NCI-H2107 treated with DMSO at 0.1 percent for 48 hours (cell line): ENCODE measurements at regions not wholly inside any gene's neighbourhood (a gene's known extent, or its start where the extent isn't known, plus 50 kb on each side); places are given as distances from the start of the nearest gene placed in this dataset.
"Not testable (repeated sequence)": the region's sequence is repeated elsewhere in the genome, so short reads cannot be mapped to it uniquely, and the experiment has no call there.

Experiments used
- DNase-seq: peaks from one replicate; lab custom pipeline; 2025; ENCODE audit not compliant: unreplicated experiment; lab: John Stamatoyannopoulos, UW

DNA sequence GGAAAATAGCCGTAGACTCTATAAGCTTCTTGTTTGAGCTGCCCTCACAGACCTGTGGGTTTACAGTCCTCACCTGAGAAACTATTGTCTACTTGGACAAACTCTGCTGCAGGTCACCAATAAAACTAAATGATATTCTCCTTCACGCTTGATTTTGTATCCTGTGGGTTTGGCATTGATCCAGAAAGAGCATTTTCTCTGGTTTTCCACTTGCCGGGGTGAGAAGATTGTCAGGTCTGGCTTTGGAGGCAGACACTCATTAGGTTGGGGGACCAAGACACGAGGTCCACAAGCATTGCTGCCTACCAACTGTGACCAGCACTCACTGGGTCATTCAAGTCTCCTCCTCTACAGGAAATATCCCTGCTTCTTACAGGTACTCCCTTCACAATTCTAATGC, 68.5 kb downstream of the CDC14C start:
- no peak for DNase-seq

DNA sequence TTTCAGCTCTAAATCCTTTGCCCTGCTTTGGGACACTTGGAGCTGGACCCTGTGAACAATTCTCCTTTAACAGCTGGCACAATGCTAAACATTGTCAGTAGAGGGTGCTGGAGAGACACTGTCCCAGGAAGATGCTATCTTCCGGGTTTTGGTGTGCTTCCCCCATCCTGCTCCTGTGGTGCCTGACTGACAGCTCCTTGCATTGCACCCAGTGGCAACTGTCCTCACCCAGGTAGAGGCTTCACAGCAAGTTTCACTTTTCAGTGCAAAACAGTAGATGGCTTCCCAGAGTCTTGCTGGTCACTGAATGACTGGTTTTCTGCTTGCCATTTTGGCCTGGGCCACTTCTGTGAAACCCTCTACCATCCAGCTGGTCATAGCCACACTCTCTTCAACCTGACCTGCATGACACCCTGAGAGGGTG, 77.3 kb downstream of the CDC14C start:
- no peak for DNase-seq

DNA sequence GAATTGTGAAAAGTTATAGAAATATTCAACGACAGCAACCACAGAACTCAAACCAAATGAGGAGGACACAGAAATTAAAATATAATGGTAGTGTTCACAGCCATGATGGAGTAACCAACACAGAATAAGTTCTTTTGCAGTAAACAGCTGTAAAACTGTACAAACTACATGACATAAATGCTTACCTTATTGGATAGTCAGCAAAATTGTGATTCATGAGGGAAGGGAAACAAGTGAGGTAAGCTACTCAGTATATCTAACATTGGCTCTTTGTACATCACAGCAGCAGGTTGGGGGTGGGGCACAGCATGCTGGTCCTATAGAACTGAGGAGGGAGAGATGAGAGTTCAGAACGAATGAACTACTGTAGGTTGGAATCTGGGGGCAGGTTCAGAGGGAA, 86.4 kb downstream of the CDC14C start:
- no peak for DNase-seq

DNA sequence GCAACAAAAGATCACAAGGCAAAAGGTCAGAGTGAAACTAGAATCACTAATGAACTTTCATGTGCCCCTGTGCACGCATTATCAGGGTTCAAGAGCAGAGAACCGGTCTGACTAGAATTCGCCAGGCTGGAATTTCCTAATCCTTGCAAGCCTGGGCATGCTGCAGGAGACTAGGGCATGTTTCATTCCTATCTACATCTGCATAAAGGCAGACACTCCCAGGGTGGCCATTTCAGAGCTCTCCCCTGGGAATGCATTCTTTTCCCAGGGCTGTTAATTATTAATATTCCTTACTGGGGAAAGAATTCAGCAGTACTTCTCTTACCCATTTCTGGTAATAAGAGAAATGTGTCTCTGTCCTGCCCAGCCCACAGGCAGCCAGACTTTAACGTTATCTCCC, 90.5 kb downstream of the CDC14C start:
- DNase-seq = no peak

DNA sequence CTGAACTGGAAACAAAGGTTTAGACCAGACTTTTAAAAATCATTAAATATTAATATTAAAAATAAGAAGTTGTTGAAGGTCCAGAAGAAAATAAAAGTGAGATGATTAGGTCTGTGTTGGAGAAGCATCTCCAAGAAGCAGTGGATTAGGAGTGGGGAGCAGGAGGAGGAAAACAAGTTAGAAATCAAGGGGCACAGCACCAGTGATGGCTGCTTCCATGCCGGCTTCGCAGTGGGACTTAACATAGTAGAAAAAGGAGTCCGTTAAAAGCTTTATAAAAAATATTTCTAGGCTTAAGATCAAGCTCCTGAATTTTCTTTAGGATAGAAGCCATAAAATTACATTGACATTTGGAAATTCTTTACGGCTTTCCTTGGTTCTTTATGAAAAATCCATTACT, 95.8 kb downstream of the CDC14C start:
- DNase-seq = no peak

DNA sequence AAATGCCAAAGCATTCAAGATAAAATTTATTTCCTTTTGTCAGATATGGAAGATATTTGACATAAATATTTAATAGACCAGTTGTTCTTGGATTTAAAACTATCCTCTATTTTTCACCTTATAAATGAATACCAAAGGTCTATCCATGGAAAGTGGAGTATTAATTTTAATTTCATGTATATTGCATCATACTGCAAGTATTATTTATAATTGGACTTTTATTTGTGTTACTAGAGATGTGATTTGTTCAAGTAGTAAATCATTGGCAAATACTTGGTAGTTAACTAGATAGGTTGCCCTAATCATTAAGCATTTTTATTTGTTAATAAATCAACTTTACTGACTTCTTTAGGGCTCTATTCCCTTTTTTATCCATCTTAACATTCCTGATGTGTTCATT, 98.1 kb downstream of the CDC14C start:
- no peak for DNase-seq

DNA sequence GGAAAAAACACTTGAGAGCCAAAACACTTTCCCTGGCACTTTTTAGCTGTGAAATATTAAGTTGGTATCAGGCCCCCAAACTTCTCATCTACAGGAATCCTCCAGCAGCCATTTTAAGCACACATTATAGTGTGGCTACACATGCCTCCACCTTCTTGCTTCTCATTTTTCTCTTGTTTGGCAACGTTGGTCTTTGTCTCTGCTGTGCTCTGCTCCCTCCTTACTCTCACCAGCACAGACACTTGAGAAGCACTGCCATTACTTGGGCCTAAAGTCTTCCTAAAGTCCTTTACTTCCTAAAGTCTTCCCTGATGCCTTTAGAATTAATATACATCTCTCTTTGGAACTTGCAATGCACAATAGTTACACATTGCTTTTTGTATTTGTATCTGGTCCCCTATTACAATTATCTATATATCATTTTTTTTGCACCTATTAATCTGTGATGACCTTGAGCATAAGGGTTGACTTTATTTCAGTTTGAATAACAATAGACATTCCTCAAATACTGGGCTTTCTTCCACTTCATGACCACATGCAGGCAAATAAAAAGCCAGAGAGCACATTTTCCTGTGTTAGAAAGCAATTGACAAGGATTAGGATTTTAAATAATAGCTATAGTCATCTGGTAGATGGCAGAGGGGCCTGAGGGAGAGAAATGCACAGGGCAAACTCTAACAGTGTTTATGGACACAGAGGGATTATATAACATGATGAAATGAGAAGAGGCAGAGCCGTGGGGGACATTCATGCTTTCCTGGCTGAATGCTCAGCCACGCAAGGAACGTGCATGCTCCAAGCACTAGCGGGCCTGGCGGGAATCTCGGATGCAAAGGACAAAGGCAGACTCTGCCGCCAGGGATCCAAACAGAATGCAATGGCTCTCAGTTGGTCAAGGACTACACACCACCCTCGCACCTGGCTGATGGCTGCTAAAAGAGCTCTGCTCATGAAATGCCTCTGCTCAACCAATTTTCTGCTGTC, 99.3 kb downstream of the CDC14C start:
- DNase-seq = no peak

DNA sequence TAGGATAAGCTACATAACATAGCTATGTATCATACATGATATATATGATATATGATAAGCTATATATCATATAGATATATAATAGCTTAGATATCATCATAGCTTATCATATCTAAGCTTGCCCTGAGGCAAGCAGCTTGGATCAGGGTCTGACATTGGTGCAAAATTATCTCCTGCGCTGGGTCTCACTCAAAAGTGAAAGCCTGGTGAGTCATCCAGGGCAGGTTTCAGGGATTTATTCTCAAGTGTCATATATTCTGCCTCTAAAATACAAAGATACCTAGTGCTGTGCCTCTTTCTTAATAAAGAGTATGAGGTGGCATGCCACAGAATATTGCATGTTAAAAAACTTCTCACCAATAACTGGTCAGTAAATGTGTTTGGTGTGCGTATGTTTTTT, 105.9 kb downstream of the CDC14C start:
- no peak for DNase-seq

DNA sequence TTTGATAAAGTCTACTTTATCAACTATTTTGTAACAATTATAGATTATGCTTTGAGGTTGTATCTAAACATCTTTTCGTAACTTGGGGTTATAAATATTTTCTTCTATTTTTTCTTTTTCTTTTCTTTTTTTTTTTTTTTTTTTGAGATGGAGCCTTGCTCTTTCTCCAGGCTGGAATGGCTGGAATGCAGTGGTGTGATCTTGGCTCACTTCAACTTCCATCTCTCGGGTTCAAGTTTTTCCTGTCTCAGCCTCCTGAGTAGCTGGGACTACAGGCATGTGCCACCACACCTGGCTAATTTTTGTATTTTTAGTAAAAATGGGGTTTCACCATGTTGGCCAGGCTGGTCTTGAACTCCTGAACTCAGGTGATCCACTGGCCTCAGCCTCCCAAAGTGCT, 108.8 kb downstream of the CDC14C start:
- not testable (repeated sequence) for DNase-seq

DNA sequence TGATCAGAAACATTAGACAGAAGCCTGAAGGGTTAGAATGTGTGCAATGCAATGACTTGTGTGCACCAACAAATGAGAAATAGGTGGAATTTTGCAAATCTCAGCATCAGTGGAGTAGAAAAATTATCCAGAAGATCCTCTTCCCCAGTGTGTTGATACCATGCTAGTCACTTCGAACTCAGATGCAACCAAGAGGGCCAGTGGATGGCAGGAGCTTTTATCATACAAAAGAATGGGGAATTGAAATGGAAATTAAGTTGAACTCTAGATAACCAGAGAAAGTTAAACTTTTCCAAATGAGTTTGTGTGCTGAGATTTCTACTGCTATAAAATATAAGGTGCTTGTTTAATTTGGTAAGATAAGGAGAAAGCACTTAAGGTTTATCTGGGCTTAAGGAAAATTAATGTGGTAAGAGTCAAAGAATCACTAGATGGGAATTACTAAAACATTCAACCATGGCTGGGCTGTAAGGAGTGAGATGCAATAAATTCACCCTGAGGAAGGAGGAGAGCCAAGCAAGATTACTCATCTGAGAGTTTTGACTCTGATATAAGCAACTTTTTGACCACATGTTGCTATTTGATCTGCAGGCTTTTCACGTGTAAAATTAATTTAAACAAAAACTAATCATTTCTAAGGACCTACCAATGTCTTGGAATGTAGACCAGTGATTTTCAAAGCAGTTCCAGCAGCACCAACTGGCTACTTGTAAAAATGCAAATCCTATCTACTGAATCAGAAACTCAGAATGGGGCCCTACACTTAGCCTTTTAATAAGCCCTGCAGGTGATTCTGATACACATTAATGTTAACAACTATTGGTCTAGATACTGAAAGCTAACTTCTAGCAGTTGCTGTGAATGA, 113.2 kb downstream of the CDC14C start:
- no peak for DNase-seq

DNA sequence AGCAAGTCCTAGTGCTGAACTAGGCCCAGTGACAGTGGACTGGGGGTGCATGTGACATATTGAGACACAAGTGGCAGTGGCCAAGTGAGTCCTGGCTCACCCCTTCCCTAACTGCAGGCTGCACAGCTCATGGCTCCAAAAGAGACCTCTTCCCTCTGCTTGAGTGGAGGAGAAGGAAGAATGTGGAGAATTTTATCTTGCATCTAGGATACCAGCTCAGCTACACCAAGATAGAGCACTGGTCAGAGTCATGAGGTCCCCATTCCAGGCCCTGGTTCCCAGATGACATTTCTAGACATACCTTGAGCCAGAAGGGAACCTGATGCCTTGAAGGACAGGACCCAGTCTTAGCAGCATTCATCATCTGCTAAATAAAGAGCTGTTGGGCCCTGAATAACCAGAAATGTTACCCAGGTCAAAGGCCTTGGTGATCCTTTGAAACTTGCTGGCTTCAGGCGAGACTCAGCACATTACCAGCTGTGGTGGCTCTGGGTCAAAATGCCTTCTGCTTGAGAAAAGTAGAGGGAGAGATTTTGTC, 114.5 kb downstream of the CDC14C start:
- no peak for DNase-seq

DNA sequence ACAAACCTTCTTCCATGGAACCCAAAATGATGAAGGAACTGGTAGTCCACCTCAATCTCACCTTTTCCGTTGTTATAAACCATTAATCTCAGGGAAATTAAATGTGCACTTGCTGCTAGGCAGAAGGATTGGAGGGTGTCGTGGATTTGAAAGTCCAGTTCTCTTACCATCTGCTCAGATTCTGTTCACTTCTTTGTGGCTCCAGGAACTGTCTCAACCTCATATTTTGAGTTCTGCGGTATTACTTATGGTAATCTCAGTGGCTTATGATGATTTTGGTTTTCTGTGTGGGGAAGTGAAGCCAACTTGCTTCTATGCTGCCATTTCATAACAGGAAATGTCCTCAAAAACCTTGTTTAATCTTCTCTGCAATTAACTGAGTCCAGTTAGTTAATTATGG, 136.4 kb downstream of the CDC14C start:
- DNase-seq = no peak

DNA sequence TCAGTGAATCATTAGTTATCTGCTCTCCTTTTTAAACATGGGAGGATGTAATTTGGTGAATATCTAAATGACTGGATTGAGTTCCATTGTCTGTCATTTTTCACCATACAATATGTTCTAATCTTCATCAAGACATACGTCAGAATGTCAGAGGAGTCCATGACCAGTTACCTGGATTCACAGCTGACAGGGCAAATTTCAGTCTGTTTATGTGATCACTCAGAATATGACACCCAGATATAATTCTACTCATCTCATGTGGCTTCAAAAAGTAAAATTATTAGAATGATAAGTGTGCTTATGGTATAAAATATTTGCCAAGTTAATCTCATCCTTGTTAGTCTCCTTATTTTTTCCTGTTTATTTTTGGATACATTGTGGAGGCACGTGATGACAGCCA, 150.2 kb downstream of the CDC14C start:
- no peak for DNase-seq

DNA sequence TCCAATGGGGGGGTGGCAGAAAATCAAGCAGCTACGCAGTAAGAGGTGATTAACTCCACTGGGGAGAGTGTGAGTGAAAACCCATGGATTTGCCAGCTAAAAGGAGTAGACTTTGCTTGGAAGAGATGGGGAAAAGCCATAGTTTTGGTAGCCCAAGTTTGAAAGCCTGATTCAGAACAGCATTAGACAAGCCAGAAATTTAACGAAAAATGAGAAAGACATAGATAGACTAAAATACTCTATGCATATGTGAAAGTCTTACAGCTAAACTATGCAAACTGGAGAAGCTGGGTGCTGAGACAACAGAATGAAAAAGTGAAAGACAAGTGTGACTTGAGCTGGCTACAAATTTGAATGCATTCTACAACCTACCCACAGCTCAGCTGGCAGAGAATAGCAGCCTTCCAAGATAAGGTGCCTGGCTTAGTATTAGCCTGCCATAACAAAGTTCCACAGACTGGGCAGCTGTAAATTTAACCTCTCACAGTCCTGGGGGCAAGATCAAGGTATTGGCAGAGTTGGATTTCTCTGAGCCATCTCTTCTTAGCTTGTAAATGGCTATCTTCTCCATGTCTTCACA, 156.6 kb downstream of the CDC14C start:
- DNase-seq = no peak

DNA sequence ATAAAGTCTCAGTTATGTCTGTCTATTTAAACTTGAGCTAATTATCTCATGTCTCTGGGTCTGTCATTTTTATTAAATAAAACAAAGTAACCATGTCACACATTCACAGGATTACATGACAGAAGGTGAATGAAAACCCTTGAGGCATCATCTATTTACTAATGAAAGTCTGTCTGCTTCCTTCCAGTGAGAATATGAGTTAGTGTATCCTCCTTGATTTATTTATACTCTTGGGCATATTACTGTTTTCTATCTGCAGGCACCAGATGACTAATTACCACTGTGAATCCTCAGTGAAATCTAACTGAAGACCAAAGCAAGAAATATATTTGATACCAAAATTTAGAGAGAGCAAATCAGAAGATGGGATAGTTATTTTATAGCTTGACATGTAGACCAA, 163.7 kb downstream of the CDC14C start:
- DNase-seq = no peak

DNA sequence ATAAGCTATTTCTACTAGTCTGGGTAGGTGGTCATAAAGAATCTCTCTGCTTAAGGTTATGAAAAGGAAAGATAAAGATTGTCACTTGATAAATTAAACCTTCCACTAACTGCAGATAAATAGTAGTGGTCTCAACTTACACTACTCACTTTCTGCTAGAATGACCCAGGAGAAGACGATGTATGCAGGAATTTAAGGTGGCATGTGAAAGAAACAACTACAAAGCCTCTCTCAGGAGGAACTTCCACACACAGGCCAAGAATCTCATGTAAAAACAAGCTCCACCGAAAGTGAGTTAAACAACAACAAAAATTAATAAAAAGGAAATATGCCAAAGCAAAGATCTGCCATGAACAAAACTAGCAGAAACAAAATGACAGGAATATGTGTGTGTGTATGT, 165.4 kb downstream of the CDC14C start:
- no peak for DNase-seq

DNA sequence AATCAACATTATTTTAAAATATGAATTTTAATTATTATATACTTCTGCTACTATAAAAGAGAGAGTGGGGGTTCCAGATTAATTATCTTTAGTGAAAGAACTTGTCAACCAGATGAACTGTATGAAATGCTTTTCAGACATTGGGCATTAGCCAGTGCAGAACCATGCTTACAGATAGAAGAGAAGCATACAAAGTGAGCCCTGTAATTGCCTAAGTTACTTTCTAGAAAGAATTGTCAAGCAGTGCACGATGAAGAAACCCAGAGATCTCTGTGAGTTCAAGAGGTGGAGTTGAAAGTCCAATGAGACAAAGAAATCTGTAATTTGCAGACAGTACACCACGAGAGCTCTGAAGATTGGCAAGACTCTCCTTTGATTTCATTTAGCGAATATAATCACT, 166.7 kb downstream of the CDC14C start:
- no peak for DNase-seq

DNA sequence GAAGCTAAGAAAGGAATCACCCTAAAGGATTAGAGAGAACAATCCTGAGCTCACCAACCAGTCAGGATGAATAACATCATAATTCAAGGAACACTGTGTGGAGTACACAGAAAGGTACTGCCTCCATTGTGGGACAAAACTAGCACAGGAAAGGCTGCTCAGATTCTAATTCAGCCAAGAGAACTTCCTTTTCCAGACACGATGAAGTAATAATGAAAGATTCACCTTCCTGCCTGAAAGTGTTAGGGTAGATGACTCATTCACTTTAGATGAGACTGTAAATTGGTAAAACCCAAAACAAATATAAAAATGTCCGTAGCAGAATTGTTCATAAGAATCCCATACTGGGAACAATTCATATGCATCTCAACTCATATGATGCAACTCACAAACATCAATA, 167.2 kb downstream of the CDC14C start:
- no peak for DNase-seq

DNA sequence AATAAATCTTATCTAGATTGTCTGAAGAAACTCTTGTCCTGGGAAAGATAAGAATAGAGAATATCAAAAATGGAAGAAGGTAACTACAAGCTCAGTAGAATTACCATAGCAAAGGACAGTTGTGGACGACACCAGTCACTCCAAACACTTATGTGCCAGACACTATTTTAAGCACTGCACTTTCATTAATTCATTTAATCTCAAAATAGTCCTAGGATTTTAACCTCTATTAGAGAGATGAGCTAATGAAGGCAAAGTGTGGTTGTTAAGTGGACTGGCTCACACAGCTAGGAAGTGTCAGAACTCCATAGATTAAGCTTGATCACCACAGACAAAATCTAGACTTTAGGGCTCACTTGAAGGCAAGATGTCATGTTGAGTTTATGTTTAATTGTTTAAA, 168.9 kb downstream of the CDC14C start:
- DNase-seq = no peak

DNA sequence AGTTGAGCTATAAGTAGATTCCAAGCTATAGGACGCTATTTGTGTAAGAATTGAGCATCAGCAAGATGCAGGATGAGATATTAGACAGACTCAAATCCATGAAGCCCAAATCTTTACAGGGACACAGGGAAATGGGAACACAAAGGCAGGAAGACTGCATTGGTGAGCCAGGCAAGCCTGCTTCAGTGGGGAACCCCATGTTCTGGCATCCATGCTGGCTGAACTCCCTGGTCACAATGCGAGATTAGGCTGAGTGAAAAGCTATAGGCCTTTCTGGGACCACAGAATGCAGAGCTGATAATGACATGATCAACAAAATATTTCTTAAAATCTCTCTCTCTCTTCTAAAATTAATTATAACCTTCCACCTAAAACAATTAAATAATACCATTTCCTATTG, 170.5 kb downstream of the CDC14C start:
- no peak for DNase-seq

DNA sequence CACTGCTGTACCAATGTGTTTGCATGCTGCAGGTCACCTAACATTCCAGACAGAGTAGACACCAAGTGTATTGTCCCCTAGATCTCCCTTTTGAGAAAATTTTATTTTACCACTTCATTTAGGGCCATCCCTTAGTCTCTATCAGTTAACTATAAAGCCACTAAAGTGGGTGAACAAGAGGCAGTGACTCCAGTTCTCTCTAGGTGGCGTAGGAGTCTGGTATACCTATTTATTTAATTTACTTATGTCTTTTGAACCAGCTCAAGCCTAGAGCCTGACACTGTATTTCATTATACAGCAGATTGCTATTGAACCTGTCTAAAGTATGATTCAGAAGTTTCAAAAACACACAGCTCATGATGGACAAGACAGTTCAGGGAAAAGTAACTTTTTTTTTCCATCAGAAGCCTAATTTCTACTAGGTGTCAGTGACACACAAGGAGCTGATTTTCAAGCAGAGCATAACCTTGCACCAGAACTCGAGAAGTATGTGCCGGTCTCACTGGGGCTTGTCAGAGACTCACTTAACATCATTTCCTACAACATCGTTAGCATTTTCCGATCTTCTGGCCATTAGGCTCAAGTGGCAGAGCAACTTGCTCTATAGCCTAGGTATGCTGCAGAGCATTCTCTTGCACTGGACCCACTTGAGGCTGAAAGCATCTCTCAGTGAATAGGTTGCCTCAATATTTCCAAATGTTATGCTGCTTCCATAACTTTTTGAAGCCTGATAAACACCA, 175.4 kb downstream of the CDC14C start:
- DNase-seq = no peak
